RWPE1 (cell line): ENCODE measurements at regions not wholly inside any gene's neighbourhood (a gene's known extent, or its start where the extent isn't known, plus 50 kb on each side); places are given as distances from the start of the nearest gene placed in this dataset.

Source experiments
- CTCF ChIA-PET: fragments of 350-600 bp; sonication (Branson Sonifier 250); formaldehyde crosslinking; extraction: SDS; loops from one replicate; lab custom pipeline; 2021; lab: Yijun Ruan, JAX
- POLR2A ChIA-PET: fragments of 400-600 bp; formaldehyde crosslinking; extraction: SDS; loops from one replicate; lab custom pipeline; 2020; ENCODE audit warnings: antibody characterized with exemption; ENCODE audit not compliant: low non-redundant PET; lab: Yijun Ruan, JAX
- DNase-seq: peaks from one replicate; pipeline ENCODE4 v3.0.0; 2012; ENCODE audit warnings: low spot score
- H3K27ac ChIP-seq: fragments of 450-650 bp; 2 replicates; pipeline ENCODE4 v1.5.1; 2017
- CTCF ChIP-seq: fragments of 450-650 bp; conservative IDR thresholded peaks from 2 replicates; pipeline ENCODE4 v1.5.1; 2017; ENCODE audit warnings: low read depth, mild to moderate bottlenecking

- ChIA-PET POLR2A (no interaction called here), CTCF (no interaction called here)
- no peak for DNase-seq
- no peak for TF ChIP-seq CTCF
- H3K27ac ChIP-seq = no peak overlapping the region
Measured at GRCh38 chr16:50946606-50947005, 204.5 kb downstream of the SALL1 start.

GRCh38 chr16:50946098-50946497 is 204.2 kb downstream of the CYLD start:
- CTCF ChIA-PET = no interaction called here
- TF ChIP-seq CTCF = no peak
- no peak for DNase-seq
- no peak overlapping the region for H3K27ac ChIP-seq
- POLR2A ChIA-PET = no interaction called here

- DNase-seq = no peak
- ChIA-PET POLR2A (no interaction called here), CTCF (no interaction called here)
- TF ChIP-seq CTCF = no peak
- H3K27ac ChIP-seq = no peak overlapping the region
Measured at GRCh38 chr16:50945171-50945570, 203.3 kb downstream of the CYLD start.

GRCh38 chr16:50944436-50944835 is 202.6 kb downstream of the CYLD start:
- ChIA-PET CTCF (no interaction called here), POLR2A (no interaction called here)
- DNase-seq = no peak
- no peak overlapping the region for H3K27ac ChIP-seq
- TF ChIP-seq CTCF = no peak

GRCh38 chr16:50944033-50944432 is 202.1 kb downstream of the CYLD start:
- ChIA-PET CTCF (no interaction called here), POLR2A (no interaction called here)
- TF ChIP-seq CTCF = no peak
- DNase-seq = no peak
- no peak overlapping the region for H3K27ac ChIP-seq

- no peak for TF ChIP-seq CTCF
- POLR2A ChIA-PET = no interaction called here
- DNase-seq = no peak
- CTCF ChIA-PET = no interaction called here
- H3K27ac ChIP-seq = no peak overlapping the region
Measured at GRCh38 chr16:50942143-50942542, 200.3 kb downstream of the CYLD start.

GRCh38 chr16:50941681-50942080 is 199.8 kb downstream of the CYLD start:
- no peak for DNase-seq
- H3K27ac ChIP-seq = no peak overlapping the region
- ChIA-PET CTCF (no interaction called here), POLR2A (no interaction called here)
- no peak for TF ChIP-seq CTCF
